ENCODE measurements at regions not wholly inside any gene's neighbourhood (a gene's known extent, or its start where the extent isn't known, plus 50 kb on each side); places are given as distances from the start of the nearest gene placed in this dataset.

DNA sequence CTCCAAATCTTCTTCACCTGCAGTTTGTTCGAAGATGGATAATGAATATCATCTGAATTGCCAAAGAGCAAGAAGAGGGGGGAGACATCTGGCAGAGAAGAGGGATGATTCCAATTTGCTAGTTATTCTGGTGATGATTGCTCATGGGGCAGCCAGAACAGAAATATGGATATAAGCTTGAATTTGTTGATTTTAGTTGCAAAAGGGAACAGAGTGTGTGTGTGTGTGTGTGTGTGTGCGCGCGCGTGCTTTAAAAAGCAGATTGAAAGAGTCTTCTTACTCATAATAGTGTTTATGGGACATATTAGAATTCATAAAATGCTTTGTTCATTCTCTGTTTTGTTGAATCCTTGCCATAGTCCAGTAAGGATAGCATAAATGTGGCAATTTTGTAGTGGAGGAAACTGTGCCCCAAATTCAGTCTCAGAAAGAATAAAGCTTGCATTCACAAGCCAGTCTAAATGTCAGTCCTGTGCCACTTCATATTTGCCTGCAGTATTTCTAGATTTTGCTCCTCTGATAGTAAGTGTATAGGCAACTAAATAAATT, 436.3 kb upstream of the KLF4 start:
- no peaks in the 10 kb centered on the region for H3K79me2 ChIP-seq (ENCODE audit: control insufficient read depth, insufficient read depth, low read length)
- no peaks in the 10 kb centered on the region for H3K36me3 ChIP-seq (replicated peaks in 1 of 2; ENCODE audit: control extremely low read depth in 1 of 2, control insufficient read depth in 1 of 2, extremely low read depth in 1 of 2, insufficient read depth in 2 of 2, low read length in 1 of 2)
- no peak overlapping the region for H3K27ac ChIP-seq (ENCODE audit: low read length in 2 of 2)
- no peaks in the 10 kb centered on the region for H3K4me1 Mint-ChIP-seq
- no peaks in the 10 kb centered on the region for H4K20me1 ChIP-seq (ENCODE audit: control insufficient read depth, insufficient read depth, low read length, poor library complexity, severe bottlenecking)
- no peaks in the 10 kb centered on the region for H3K27me3 ChIP-seq (replicated peaks in 1 of 4; ENCODE audit: control extremely low read depth in 1 of 4, control insufficient read depth in 3 of 4, insufficient read depth in 4 of 4, low read length in 3 of 4)
- no peaks in the 10 kb centered on the region for H3K4me1 ChIP-seq (ENCODE audit: control insufficient read depth in 2 of 2, insufficient read depth in 2 of 2, low read length in 2 of 2)
- DNase-seq (no peak), ATAC-seq (ENCODE audit: low read depth) (no peak)
- 91% methylated on average over 5 of the region's 5 CpGs for WGBS (ENCODE audit: insufficient coverage)
- no peak overlapping the region for H3K4me2 ChIP-seq (replicated peaks; ENCODE audit: low read depth, low read length, poor library complexity, severe bottlenecking)
- POLR2A ChIA-PET, result no interaction called here
- peaks cover 0 to 9% (median 0%) of the 10 kb centered on the region in 3 donors for H3K9me3 ChIP-seq (ENCODE audit: control extremely low read depth in 1 of 3, control insufficient read depth in 2 of 3, insufficient read depth in 1 of 3, low read length in 2 of 3)
- intact Hi-C loops (cut with micrococcal nuclease), result no loop called here
- H3K27ac Mint-ChIP-seq, result no peak overlapping the region
- no peak for TF ChIP-seq EZH2 (IDR thresholded peaks at IDR 0.05; ENCODE audit: borderline replicate concordance, insufficient read depth, low read depth, low read length, poor library complexity, severe bottlenecking)
- TF ChIP-seq, protein P1, sequence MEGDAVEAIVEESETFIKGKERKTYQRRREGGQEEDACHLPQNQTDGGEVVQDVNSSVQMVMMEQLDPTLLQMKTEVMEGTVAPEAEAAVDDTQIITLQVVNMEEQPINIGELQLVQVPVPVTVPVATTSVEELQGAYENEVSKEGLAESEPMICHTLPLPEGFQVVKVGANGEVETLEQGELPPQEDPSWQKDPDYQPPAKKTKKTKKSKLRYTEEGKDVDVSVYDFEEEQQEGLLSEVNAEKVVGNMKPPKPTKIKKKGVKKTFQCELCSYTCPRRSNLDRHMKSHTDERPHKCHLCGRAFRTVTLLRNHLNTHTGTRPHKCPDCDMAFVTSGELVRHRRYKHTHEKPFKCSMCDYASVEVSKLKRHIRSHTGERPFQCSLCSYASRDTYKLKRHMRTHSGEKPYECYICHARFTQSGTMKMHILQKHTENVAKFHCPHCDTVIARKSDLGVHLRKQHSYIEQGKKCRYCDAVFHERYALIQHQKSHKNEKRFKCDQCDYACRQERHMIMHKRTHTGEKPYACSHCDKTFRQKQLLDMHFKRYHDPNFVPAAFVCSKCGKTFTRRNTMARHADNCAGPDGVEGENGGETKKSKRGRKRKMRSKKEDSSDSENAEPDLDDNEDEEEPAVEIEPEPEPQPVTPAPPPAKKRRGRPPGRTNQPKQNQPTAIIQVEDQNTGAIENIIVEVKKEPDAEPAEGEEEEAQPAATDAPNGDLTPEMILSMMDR (IDR thresholded peaks at IDR 0.05), result no peak
- no peaks in the 10 kb centered on the region for H3K27me3 Mint-ChIP-seq
- H3K9ac ChIP-seq (ENCODE audit: low read length), result no peak overlapping the region
- CTCF ChIA-PET, result no interaction called here
- H3K4me3 ChIP-seq (ENCODE audit: control extremely low read depth in 1 of 5, extremely low read depth in 1 of 5, insufficient read depth in 1 of 5, low read depth in 2 of 5, low read length in 4 of 5), result no peak overlapping the region
- H3K4me3 Mint-ChIP-seq, result no peak overlapping the region
- H3K9me3 Mint-ChIP-seq (ENCODE audit: insufficient read depth), result no peaks in the 10 kb centered on the region
- H2AFZ ChIP-seq (ENCODE audit: insufficient read depth, low read depth, low read length, poor library complexity, severe bottlenecking), result no peak overlapping the region

DNA sequence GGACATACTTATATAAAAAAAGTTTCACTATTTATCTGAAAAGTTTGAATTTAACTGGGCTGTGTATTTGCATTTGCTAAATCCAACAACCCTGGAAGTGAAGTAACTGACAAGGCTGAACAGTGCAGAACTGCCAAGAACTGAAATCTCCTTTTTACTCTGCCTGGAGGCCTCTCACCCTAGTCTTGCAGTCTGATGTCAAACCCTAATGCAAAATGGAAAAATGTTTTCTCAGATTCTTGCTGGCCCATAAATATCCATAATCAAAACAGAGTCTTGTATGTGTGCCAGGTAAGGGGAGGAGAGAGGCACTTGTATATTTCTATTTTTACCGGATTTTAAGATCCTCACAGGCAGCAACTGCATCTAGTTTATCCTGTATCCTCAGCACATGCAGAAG, 432.7 kb upstream of the KLF4 start:
- no peak for DNase-seq
- Mint-ChIP-seq H3K9me3 (ENCODE audit: insufficient read depth) (no peaks in the 10 kb centered on the region), H3K27me3 (no peaks in the 10 kb centered on the region), H3K4me1 (no peaks in the 10 kb centered on the region), H3K27ac (no peak overlapping the region), H3K4me3 (no peak overlapping the region)
- H3K4me3 ChIP-seq (ENCODE audit: control extremely low read depth in 1 of 5, extremely low read depth in 1 of 5, insufficient read depth in 1 of 5, low read depth in 2 of 5, low read length in 4 of 5), result no peak overlapping the region
- ChIA-PET POLR2A (no interaction called here), CTCF (no interaction called here)
- H4K20me1 ChIP-seq (ENCODE audit: control insufficient read depth, insufficient read depth, low read length, poor library complexity, severe bottlenecking), result no peaks in the 10 kb centered on the region
- intact Hi-C loops (cut with micrococcal nuclease), result no loop called here
- no peak overlapping the region for H2AFZ ChIP-seq (ENCODE audit: insufficient read depth, low read depth, low read length, poor library complexity, severe bottlenecking)
- no peaks in the 10 kb centered on the region for H3K27me3 ChIP-seq (replicated peaks in 1 of 4; ENCODE audit: control extremely low read depth in 1 of 4, control insufficient read depth in 3 of 4, insufficient read depth in 4 of 4, low read length in 3 of 4)
- no peak for ATAC-seq (ENCODE audit: low read depth)
- H3K79me2 ChIP-seq (ENCODE audit: control insufficient read depth, insufficient read depth, low read length), result no peaks in the 10 kb centered on the region
- no CpG with 5 or more reads among the region's 1 CpG for WGBS (ENCODE audit: insufficient coverage)
- H3K4me1 ChIP-seq (ENCODE audit: control insufficient read depth in 2 of 2, insufficient read depth in 2 of 2, low read length in 2 of 2), result no peaks in the 10 kb centered on the region
- no peak overlapping the region for H3K9ac ChIP-seq (ENCODE audit: low read length)
- H3K27ac ChIP-seq (ENCODE audit: low read length in 2 of 2), result no peak overlapping the region
- no peaks in the 10 kb centered on the region for H3K36me3 ChIP-seq (replicated peaks in 1 of 2; ENCODE audit: control extremely low read depth in 1 of 2, control insufficient read depth in 1 of 2, extremely low read depth in 1 of 2, insufficient read depth in 2 of 2, low read length in 1 of 2)
- H3K4me2 ChIP-seq (replicated peaks; ENCODE audit: low read depth, low read length, poor library complexity, severe bottlenecking), result no peak overlapping the region
- peaks cover 0 to 9% (median 0%) of the 10 kb centered on the region in 3 donors for H3K9me3 ChIP-seq (ENCODE audit: control extremely low read depth in 1 of 3, control insufficient read depth in 2 of 3, insufficient read depth in 1 of 3, low read length in 2 of 3)
- no peak for TF ChIP-seq EZH2 (IDR thresholded peaks at IDR 0.05; ENCODE audit: borderline replicate concordance, insufficient read depth, low read depth, low read length, poor library complexity, severe bottlenecking)

Data from B cell (primary cell).